ENCODE measurements at regions not wholly inside any gene's neighbourhood (a gene's known extent, or its start where the extent isn't known, plus 50 kb on each side); places are given as distances from the start of the nearest gene placed in this dataset.
"Not testable (repeated sequence)": the region's sequence is repeated elsewhere in the genome, so short reads cannot be mapped to it uniquely, and the experiment has no call there.

DNA sequence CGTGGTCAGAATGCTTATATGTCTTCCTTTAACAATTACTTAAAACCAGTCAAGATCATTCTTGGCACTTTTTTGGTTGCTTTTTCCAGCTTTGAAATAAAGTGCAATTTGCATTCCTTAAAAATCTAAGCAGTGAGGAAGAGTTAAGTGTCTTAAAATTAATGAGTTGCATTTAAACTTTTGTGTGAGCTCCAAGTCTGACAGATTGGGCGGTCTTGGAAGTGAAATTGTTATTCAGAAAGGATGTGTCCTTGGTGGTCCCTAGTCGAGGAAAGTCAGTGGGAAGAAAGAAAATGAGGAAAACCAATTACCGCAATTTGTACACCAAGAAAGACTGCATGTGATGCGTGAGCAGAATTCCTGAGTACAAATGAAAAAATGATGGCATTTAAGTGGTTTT lies 132.5 kb downstream of the HHIPL2 start:
- DNase-seq: no peak

DNA sequence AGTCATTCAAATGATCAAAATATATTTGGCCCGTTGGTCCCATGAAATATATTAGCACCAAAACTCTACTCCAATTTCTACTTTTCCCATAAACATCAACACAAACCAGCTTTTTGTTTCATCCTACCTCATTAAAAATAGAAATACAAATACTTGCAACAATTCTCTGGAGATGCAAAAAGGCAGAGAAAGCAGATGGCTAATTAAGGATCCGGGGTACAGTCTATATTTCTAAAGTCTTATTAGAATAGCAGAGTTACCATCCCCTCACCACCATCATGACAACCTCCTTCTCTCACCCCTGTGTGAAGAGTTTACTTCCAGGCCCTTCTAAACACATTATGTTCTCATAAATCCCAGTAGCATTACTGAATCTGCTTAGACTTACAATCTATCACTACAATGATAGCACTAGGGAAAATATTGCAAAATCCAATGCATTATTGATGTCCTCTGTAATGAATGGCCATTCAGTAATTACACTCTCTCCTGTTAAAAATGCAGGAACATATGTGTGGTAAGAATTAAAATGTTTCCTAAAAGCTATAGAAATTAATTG lies 133.8 kb downstream of the HHIPL2 start:
- DNase-seq: no peak

DNA sequence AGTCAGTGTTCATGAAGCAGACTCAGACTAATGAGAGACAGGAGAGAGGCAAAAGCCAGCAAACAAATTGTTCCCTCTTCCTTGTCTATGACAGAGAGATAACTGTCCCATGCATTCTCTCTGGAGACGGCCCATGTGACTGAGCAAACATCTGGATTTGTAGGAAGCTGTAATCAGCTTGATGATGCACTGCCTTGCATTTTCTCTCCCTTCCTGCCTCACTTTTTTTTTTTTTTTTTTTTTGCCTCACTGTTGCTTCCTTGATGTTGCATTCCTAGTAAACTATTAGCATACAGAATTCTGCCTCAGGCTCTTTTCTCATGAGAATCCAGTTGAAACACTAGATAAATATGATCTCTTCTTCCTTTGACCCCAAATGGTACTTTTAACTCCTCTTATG lies 134.5 kb downstream of the HHIPL2 start:
- DNase-seq: no peak

DNA sequence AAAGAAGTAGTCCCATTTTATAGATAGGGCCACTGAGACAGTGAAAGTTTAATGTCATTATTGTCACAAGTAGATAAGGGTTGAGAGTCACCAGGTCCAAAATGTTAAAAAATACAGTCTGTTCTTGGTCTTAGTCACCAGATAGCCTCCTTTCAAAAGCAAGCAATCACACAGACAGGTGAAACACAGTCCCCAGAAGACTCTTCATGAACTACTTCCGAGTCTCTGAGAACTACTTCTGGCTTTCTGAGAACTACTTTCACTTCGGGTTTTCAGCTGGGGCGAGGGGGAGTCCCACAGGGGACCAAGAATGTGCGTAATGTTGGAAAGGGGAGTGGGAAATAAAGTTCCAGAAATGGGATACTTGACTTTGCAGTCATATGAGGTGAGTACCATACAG lies 143.2 kb downstream of the HHIPL2 start:
- DNase-seq: no peak

- DNase-seq: no peak
These were observed 148.7 kb downstream of the HHIPL2 start for GRCh38 chr1:222399197-222399596.

DNA sequence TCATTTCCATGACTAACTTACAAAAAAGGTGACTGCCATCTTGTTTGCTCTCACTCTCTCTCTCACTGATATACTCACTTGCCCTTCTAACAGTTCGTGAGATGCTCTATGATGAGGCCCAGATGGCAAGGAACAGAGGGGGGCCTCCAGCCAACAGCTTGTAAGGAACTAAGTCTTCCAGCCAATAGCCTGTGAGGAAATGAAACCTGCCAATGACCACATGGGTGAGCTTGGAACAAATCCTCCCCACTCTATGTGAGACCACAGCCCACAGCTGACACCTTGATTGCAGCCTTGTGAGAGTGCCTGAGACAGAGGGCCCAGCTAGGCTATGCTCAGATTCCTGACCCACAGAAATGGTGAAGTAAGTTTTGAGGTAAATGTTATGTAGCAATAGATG lies 153.7 kb downstream of the HHIPL2 start:
- DNase-seq: no peak

DNA sequence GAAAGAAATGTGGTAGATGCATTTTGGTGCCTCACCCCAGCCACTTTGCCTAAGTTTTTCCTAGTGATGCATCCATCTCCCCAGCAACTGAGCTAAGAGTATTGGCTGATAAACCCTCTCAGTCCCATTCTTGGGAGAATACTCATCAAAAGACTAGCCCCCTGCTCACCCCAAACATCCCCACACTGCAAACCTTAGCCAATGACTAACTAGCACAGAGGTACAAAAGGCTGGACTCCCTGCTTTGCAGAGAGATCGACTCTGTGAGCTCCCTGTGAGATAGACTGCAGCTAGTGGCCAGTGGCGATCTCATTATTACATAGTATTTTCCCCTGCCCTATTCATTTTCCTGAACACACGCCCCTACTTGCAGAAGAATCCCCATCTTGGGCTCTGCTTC lies 155.3 kb downstream of the HHIPL2 start:
- DNase-seq: no peak

GRCh38 chr1:222390181-222390580 lies 157.7 kb downstream of the HHIPL2 start:
- DNase-seq: no peak

DNA sequence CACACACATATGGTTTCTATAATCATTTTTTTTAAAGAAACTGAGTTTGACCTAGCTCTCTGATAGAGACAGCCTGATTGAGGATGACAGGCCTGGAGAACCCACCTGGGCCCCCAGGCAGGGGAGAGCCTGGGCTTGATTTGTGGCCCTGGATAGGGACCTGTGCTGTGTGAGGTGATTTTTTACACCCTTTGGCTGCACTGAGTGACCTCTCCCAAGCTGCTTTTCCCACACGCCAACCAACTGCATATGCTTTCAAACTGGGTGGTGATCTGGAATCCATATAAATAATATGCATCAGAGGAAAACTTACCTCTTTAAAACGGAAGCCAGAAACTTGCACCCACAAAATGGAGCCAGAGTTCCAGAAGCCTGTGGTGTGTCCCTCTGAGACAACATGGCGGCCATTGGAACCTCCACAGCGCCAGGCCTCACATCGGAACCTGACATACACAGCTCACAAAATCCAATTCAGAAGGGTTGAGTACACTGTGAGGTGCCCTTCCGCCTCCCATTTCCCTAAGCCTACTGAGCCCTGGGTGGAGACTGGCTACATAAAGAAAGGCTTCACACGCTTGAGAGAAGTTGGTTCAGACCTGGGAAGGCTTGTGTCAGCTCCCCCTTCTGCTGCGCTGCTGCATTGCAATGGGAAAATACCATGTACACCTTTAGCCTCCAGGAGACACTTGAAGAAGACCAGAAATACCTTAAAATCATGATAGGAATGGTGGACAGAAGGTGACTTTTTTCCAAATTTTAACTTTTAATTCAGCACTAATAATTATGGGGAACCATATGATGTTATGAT lies 160.7 kb downstream of the HHIPL2 start:
- no peak for DNase-seq

DNA sequence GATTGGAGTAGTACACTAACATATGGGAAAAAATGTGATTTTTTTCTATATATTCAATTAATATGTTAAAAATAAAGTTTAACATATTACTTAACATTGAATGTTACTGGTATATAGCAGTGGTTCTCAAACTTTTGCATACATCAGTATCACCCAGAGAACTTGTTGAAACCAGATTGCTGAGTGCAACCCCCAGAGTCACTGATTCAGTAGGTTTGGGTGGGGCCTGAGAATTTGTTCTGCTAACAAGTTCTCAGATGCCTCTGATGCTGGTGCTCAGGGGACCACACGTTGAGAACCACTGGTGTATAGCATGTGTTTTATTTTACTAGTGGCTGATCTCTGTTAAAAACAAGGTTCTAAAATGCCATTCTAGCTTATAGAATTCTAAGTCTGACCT lies 161.9 kb downstream of the HHIPL2 start:
- DNase-seq: no peak

DNA sequence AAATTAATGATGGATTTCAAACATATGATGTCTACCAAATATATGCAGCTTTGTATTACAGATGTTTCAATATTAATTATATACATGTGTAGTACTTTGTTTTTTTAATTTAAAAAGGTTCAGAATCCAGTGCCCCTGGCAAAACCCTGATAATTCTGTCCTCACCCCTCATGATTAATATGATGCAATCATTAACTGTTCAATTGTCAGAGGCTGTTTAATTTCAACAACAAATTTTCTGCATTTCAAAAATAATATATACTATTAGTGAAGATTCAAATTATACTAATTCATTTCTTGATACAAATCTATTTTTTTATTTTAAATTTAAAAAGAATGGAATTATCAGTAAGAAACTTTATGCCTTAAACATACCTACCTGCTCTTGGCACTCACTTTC lies 162.6 kb downstream of the HHIPL2 start:
- DNase-seq: no peak

- DNase-seq: no peak
These were observed 163.4 kb downstream of the HHIPL2 start for GRCh38 chr1:222384531-222384930.

DNA sequence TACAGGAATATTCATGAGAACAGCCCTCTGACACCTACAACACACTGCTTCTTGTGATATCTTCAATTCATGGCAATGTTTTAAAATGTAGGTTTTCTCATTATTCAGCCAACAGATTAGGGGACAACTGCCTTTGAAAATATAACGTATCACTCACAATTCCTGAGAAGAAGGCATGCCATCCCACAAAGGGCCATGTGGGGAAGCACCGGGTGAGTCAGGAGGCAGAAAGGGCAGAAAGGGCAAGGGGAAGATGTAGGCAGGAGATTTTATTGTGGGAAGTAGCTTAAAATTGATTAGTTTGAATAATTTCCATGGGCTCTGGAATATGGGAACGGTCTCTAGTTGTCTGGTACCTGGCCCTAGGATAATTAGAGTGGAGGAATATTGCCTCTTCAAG lies 165.7 kb downstream of the HHIPL2 start:
- no peak for DNase-seq

DNA sequence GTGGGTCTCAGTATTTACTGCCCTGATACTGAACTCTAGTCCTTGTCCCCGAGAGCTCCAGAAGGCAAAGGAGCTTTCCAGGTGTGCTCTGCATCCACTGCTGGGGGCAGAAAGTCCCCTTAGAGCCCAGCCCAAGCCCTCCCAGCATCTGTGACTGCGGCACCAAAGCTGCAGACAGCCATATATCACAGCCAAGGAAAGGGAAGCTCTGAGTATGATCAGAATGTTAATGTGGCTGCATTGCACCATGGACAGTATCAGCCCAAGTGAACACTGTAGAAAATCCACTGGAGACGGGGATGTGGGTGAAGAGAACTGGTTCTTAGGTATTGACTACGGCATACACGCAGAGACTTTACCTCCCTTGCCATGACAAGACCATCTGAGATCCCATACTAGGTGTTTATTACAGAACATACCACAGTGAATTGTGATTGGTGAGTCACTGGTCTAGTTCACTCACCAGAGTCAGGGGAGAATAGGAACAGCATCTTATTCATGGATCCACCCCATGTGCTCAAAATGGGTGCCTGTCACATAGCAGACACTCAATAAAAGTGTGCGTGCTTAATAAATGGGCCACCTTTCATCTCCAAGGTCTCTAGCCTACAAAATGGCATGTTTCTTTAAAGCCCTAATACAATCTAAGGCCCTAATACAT lies 170.3 kb downstream of the HHIPL2 start:
- DNase-seq: no peak

- not testable (repeated sequence) for DNase-seq
These were observed 171.1 kb downstream of the HHIPL2 start for GRCh38 chr1:222376791-222377190.

GRCh38 chr1:222375701-222376100 lies 172.2 kb downstream of the HHIPL2 start:
- DNase-seq: no peak

DNA sequence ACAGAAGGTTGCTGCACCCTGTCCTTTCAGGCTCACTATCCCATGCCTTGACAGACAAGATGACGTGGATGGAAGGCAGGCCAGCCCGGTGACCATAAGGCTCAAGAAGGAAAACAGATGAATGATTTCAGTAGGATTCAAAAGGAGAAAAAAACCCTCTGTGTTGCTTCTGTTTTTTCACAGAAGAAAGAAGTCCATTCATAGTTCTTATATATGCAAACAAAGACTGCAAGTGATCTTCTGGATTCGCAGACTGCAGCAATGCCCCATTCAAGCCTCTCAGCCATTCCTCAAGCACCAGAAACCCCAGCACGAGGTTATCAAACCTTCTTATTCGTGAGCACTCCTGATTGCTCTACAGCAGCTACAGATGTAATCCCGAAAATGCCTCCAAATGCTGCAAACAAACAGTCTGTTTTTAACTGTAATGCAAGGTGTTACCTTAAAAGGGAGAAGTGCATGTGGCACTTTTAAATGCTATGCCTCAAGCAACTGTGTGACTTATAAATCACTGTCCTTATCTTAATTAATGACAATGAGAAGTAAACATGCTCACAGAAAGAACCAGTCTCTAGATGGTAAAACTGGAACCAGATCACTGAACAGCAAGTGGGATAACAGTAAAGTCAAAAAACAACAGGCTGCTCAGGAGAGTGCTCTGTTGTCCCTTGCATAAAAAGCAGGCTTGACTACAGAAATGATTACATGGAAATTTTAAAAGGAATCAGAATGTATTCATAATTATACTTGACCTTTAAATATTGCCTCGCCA lies 173.9 kb downstream of the HHIPL2 start:
- DNase-seq: no peak

- no peak for DNase-seq
These were observed 174.7 kb downstream of the HHIPL2 start for GRCh38 chr1:222373216-222373615.

GRCh38 chr1:222372221-222372620 lies 175.7 kb downstream of the HHIPL2 start:
- DNase-seq: no peak

DNA sequence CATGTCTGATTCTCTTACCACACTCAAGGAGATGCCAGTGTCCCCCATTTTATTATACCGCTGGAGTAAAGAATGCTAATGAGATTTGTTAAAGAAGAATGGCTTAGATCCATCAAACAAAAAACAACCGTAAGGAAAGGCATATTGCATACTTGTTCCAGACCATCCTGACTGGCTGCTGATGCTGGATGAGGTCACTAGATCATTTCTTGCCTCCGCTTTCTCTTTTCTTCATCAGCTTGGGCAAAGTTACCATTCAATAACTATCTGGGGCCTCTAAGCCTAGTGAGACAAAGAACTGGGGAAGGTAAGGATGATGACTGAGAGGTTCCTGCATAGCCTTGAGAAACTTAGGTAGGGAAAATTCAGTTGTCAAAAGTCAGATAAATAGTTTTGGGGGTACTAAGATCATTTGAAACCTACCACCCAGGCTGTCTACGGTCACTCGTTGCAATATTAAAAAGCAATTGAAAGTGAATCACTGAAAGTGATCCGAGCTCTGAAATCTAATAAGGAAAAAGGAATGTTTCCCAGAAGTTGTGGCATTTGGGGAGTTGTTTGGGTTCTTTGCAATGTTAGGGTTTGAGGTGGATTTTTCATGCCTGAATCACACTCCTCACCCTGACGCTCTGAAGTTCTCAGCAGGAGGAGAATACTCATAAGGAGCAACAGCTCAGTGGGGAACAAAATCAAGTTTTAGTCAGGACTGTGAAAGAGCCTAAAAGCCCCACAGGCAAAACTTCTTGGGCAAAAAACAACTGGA lies 176.8 kb downstream of the HHIPL2 start:
- DNase-seq: no peak

DNA sequence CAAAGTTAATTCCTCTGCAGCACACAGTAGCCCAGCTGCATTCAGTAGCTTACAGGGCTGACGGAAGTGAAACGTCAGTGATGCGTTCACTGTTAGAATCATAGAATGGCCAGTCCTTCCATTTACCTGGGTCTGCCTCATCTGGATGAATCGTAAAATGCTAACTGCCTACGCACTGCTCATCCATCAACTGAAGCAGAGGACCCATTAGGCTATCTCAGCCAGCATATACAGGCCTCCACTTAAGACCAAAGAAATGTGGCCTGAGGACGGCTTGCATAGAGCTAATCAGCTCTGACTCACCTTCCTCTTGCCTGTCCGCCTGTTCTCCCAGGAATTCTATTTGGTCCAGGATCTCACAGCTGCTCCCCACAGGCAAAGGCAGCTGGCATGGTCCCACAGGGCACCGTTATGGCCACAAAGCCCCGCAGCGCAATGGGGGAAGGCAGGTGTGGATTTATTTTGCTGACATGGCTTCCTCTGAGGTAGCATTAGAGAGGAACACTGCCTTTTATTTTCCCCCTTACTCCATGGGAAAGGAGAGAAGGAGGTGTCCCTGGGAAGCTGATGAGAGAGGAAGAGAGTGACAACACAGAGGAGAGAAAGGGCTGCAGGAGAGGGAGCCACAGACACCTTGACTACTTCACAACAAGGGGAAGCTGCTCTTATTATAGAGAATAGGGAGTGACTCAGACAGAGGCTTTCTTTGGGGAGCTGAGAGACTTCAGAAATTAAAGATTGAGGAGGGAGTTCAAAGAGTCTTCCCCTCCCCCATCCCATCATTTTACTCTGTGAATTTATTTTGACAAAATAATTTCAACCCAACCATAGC lies 177.6 kb downstream of the HHIPL2 start:
- no peak for DNase-seq

DNA sequence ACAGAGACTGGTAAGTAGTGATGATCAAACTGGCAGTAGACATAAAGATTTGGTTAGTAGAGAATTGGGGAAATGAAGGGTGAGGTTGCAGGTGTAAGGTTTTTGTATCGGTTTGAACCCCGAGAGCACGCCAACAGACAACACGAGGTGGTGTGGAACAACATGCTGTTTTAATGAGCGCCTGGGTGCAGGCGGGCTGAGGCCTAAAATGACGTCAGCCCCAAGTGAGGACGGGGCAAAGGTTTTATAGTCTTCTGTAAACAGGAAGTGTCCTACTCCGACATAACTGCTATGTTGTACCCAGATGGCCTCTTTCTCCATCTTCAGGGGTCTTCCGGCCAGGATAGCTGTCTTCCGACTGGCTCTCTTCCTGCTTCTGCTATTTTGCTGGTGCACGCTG lies 178.8 kb downstream of the HHIPL2 start:
- DNase-seq: no peak
